Epithelial cell of esophagus (primary cell): ENCODE measurements at regions not wholly inside any gene's neighbourhood (a gene's known extent, or its start where the extent isn't known, plus 50 kb on each side); places are given as distances from the start of the nearest gene placed in this dataset.

Experiments used
- DNase-seq: peaks from one replicate; pipeline ENCODE4 v3.0.0; 2010; ENCODE audit warnings: low read depth
- H3K4me3 ChIP-seq: 2 replicates; pipeline ENCODE4 v1.5.1; 2011; ENCODE audit warnings: mild to moderate bottlenecking, low read length, control low read depth
- TF ChIP-seq, protein P1 (sequence below): IDR thresholded peaks from 2 replicates; pipeline ENCODE4 v1.5.1; 2011; ENCODE audit warnings: low read depth, mild to moderate bottlenecking, low read length, control low read depth, inconsistent platforms; ENCODE audit not compliant: insufficient read depth; ENCODE audit errors: missing control alignments

- TF ChIP-seq, protein P1, sequence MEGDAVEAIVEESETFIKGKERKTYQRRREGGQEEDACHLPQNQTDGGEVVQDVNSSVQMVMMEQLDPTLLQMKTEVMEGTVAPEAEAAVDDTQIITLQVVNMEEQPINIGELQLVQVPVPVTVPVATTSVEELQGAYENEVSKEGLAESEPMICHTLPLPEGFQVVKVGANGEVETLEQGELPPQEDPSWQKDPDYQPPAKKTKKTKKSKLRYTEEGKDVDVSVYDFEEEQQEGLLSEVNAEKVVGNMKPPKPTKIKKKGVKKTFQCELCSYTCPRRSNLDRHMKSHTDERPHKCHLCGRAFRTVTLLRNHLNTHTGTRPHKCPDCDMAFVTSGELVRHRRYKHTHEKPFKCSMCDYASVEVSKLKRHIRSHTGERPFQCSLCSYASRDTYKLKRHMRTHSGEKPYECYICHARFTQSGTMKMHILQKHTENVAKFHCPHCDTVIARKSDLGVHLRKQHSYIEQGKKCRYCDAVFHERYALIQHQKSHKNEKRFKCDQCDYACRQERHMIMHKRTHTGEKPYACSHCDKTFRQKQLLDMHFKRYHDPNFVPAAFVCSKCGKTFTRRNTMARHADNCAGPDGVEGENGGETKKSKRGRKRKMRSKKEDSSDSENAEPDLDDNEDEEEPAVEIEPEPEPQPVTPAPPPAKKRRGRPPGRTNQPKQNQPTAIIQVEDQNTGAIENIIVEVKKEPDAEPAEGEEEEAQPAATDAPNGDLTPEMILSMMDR: no peak
- no peak overlapping the region for H3K4me3 ChIP-seq
- DNase-seq: no peak
Measured at GRCh38 chr1:69284508-69284907, 283.2 kb upstream of the LRRC7 start.

DNA sequence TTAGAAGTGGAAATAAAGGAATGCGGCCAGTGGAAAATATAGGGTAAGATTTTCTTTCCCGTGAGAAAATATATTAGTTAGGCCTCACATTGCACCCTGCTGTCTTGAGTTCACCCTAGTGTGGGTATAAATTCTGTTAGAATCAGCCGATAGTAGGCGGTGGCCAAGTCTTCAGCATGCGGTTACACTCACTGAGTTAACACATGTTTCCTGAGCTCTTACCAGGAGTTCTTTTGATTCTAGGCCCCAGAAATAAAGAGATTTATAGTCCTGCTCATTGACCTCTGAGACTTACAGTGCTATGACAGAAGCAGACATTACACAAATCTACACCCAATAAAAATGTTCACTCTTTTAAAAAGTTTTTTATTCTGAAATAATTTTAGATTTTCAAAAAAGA, 279.3 kb upstream of the LRRC7 start:
- no peak overlapping the region for H3K4me3 ChIP-seq
- TF ChIP-seq, protein P1: no peak
- DNase-seq: no peak

- TF ChIP-seq, protein P1: no peak
- DNase-seq: no peak
Measured at GRCh38 chr1:69290291-69290690, 277.4 kb upstream of the LRRC7 start.

DNA sequence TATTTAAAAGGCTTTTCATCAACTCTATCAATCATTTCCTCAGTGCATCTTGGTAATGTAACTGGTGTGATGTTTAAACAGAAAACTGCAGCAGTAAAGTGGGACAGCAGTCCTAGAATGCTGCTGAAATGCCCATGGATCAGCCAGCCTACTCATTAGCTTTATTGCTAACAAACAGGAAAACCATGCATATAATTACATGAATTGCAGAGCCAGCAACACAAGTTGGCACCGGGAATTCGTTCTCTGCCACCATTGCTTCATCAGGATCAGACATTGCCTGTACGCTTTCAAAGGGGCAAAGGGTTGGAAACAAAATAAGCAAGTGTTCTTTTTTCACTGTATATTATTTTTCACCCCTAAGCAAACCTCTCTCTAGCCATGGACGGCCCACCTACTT, 276.2 kb upstream of the LRRC7 start:
- TF ChIP-seq, protein P1: no peak
- DNase-seq: no peak
- H3K4me3 ChIP-seq: no peak overlapping the region

More at GRCh38 chr1:69290291-69290690, 277.4 kb upstream of the LRRC7 start:
- H3K4me3 ChIP-seq: no peak overlapping the region

- TF ChIP-seq, protein P1: no peak
- DNase-seq: no peak
- H3K4me3 ChIP-seq: no peak overlapping the region
Measured at GRCh38 chr1:69292833-69293232, 274.9 kb upstream of the LRRC7 start.

GRCh38 chr1:69294171-69294570, 273.6 kb upstream of the LRRC7 start:
- DNase-seq: no peak
- H3K4me3 ChIP-seq: no peak overlapping the region
- TF ChIP-seq, protein P1: no peak

GRCh38 chr1:69295265-69295664, 272.5 kb upstream of the LRRC7 start:
- TF ChIP-seq, protein P1: no peak
- H3K4me3 ChIP-seq: no peak overlapping the region
- DNase-seq: no peak
